ENCODE measurements at regions not wholly inside any gene's neighbourhood (a gene's known extent, or its start where the extent isn't known, plus 50 kb on each side); places are given as distances from the start of the nearest gene placed in this dataset.

DNA sequence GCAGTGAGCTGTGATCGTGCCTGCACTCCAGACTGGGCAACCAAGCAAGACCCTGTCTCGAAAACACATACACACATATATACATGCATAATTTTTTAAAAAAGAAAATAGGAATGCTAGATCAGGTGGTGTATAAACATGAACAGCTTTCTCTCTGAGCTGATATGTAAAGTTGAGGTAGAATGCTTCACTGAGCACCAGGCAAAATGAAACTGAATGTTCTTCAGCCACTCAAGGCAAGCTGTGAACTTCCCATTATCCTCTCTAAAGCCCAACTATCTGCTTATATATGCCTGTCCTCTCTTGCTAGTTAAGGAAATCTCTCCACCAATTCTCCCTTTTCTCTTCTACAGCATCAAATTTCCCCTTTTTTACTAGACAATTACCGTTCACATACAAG lies 93.0 kb downstream of the NUF2 start:
- no peak for DNase-seq

DNA sequence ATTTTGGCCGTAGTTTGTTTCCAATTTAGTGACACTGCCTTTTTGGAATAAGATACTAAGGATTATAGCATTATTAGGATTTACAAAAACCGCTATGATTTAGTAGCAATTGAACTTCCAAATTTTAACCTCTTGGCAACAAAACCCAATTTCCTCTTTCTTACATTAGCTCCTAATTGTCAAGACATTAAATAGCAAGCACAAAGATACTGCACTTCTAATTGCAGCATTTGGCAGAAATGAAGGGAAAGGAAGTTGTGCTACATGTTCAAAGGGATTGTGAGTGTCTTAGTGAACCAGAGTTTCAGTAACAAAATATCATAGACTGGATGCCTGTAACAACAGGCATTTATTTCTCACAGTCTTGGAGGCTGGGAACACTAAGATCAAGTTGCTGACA lies 99.9 kb downstream of the NUF2 start:
- 57 to 78% (median 72%) methylated on average over 2 of the region's 2 CpGs for WGBS, 5 donors
- Histone ChIP-seq H3K27me3 (no peaks in the 10 kb centered on the region), H3K27ac (no peak overlapping the region), H3K9me3 (no peaks in the 10 kb centered on the region), H3K4me1 (no peaks in the 10 kb centered on the region), H3K4me3 (no peak overlapping the region), H3K36me3 (no peaks in the 10 kb centered on the region)
- TF ChIP-seq POLR2A (IDR thresholded peaks at IDR 0.05) (no peak), POLR2AphosphoS5 (IDR thresholded peaks at IDR 0.05) (no peak), EP300 (IDR thresholded peaks at IDR 0.05) (no peak)
- TF ChIP-seq, protein P1, sequence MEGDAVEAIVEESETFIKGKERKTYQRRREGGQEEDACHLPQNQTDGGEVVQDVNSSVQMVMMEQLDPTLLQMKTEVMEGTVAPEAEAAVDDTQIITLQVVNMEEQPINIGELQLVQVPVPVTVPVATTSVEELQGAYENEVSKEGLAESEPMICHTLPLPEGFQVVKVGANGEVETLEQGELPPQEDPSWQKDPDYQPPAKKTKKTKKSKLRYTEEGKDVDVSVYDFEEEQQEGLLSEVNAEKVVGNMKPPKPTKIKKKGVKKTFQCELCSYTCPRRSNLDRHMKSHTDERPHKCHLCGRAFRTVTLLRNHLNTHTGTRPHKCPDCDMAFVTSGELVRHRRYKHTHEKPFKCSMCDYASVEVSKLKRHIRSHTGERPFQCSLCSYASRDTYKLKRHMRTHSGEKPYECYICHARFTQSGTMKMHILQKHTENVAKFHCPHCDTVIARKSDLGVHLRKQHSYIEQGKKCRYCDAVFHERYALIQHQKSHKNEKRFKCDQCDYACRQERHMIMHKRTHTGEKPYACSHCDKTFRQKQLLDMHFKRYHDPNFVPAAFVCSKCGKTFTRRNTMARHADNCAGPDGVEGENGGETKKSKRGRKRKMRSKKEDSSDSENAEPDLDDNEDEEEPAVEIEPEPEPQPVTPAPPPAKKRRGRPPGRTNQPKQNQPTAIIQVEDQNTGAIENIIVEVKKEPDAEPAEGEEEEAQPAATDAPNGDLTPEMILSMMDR (IDR thresholded peaks at IDR 0.05): no peak
- intact Hi-C loops (cut with DNase I; ENCODE audit: low total_unique reads): no loop called here
- no peak for DNase-seq

More for the DNA sequence above, 93.0 kb downstream of the NUF2 start:
- Histone ChIP-seq H3K27me3 (no peaks in the 10 kb centered on the region), H3K9me3 (no peaks in the 10 kb centered on the region), H3K36me3 (no peaks in the 10 kb centered on the region), H3K27ac (no peak overlapping the region), H3K4me1 (peaks cover 0 to 5% (median 0%) of the 10 kb centered on the region in 4 donors), H3K4me3 (no peak overlapping the region)
- WGBS, 5 donors: 77 to 95% (median 84%) methylated on average over 3 of the region's 3 CpGs
- intact Hi-C loops (cut with DNase I; ENCODE audit: low total_unique reads): loop anchor here (10.0 kb wide), 1 partner anchor 1660 kb away; no protein-coding TSS in a partner anchor
- TF ChIP-seq POLR2A (IDR thresholded peaks at IDR 0.05) (no peak), POLR2AphosphoS5 (IDR thresholded peaks at IDR 0.05) (no peak), EP300 (IDR thresholded peaks at IDR 0.05) (no peak)
- TF ChIP-seq, protein P1 (IDR thresholded peaks at IDR 0.05): no peak

DNA sequence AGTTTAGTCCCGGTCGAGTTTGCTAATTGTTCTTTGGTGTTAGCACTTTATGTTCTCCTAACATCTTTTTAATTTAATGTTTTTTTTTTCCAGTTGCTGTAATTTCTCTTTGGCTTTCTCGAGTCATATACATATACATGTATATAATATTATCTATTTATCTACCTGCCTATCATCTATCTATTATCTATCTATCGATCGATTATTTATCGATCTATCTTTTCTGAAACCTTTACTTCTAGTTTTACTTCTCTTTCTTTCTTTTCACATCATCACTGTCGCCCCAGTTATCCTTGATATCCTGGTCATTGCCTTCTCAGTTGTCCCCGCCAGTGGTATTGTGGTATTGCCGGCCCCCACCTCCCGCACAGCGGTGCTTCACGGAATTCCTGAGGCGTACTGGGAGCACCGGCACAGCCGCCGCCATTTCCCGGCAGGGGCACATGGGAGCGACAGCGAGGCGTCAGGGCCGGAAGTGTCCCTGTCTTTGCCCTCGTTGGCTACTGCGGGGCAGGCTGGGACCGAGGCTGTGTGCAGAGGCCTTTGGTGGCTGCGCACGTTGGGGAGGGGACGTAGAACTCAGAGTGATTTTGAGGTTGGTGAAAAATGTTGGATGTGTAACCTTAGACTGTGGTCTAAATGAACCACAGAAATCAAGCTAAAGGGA lies 101.1 kb downstream of the NUF2 start:
- Histone ChIP-seq H3K9me3 (no peaks in the 10 kb centered on the region), H3K27ac (no peak overlapping the region), H3K4me1 (peaks cover 0 to 5% (median 0%) of the 10 kb centered on the region in 4 donors), H3K27me3 (no peaks in the 10 kb centered on the region), H3K36me3 (no peaks in the 10 kb centered on the region), H3K4me3 (no peak overlapping the region)
- no peak for TF ChIP-seq POLR2A (IDR thresholded peaks at IDR 0.05)
- TF ChIP-seq POLR2AphosphoS5 (IDR thresholded peaks at IDR 0.05): no peak
- no peak for TF ChIP-seq EP300 (IDR thresholded peaks at IDR 0.05)
- TF ChIP-seq, protein P1 (IDR thresholded peaks at IDR 0.05): no peak
- no peak for DNase-seq
- intact Hi-C loops (cut with DNase I; ENCODE audit: low total_unique reads): no loop called here
- WGBS, 5 donors: 93 to 96% (median 93%) methylated on average over 27 of the region's 27 CpGs

DNA sequence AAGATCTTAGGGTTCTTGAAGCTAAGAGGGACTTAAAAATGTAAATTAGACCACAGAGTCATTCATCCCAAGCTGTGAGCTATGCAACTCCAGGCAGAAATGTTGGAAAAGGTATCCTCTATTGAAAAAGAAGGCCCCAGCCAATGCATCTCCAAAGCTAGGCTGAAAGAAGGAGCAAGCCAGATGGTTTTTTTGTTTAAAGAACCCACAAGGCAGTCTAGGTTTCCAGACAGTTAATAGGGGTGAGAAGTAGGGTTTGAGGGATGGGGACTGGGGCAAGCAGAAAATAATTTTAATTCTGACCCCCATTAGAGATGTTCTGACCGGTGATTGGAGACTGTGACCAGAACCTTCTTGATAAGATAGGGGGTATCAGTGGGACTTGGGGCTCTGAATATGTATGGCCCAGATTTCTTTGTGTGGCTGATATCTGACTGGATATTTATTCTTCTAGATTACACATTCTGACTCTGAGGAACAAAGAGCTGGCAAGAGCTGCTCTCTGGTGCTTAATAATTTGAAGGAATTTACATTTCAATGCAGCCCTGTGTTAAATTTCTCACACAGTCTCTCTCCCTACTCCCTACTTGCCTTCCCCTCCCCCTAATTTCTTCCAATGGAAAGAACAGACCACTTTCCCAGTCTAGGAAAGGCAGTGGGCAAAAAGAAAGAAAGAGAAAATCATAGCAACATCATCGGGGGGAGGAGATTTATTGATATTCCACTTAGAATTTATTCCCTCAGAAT lies 104.9 kb downstream of the NUF2 start:
- peaks cover 0 to 5% (median 0%) of the 10 kb centered on the region in 4 donors for H3K4me1 ChIP-seq
- 26 to 51% (median 45%) methylated on average over 2 of the region's 2 CpGs for WGBS, 5 donors
- no peak overlapping the region for H3K4me3 ChIP-seq
- DNase-seq: no peak
- intact Hi-C loops (cut with DNase I; ENCODE audit: low total_unique reads): no loop called here
- TF ChIP-seq EP300 (IDR thresholded peaks at IDR 0.05) (no peak), POLR2A (IDR thresholded peaks at IDR 0.05) (no peak), POLR2AphosphoS5 (IDR thresholded peaks at IDR 0.05) (no peak)
- TF ChIP-seq, protein P1 (IDR thresholded peaks at IDR 0.05): no peak
- H3K9me3 ChIP-seq: peaks cover 0 to 5% (median 0%) of the 10 kb centered on the region in 4 donors
- H3K27me3 ChIP-seq: no peaks in the 10 kb centered on the region
- H3K27ac ChIP-seq: no peak overlapping the region
- no peaks in the 10 kb centered on the region for H3K36me3 ChIP-seq
